H9 (cell line): ENCODE measurements at regions not wholly inside any gene's neighbourhood (a gene's known extent, or its start where the extent isn't known, plus 50 kb on each side); places are given as distances from the start of the nearest gene placed in this dataset.

Source experiments
- DNase-seq: peaks from one replicate; pipeline ENCODE4 v3.0.0-alpha.2; 2017
- H2AFZ ChIP-seq: one replicate; pipeline ENCODE4 v1.6.1; 2013; ENCODE audit warnings: mild to moderate bottlenecking, low read length, control low read depth, moderate library complexity
- H2AK5ac ChIP-seq: 2 replicates; pipeline ENCODE4 v1.6.1; 2013; ENCODE audit warnings: low read length, control low read depth, mixed read lengths; ENCODE audit not compliant: insufficient read length
- H2BK120ac ChIP-seq: one replicate; pipeline ENCODE4 v1.6.1; 2013; ENCODE audit warnings: low read depth, mild to moderate bottlenecking, low read length, control low read depth, inconsistent platforms; ENCODE audit not compliant: poor library complexity, severe bottlenecking
- H2BK12ac ChIP-seq: 2 replicates; pipeline ENCODE4 v1.6.1; 2013; ENCODE audit warnings: low read length, control low read depth, mixed read lengths, low read depth; ENCODE audit not compliant: insufficient read length
- H2BK15ac ChIP-seq: 2 replicates; pipeline ENCODE4 v1.6.1; 2013; ENCODE audit warnings: low read depth, low read length, control low read depth
- H2BK20ac ChIP-seq: one replicate; pipeline ENCODE4 v1.6.1; 2013; ENCODE audit warnings: low read depth, mild to moderate bottlenecking, low read length, control low read depth, inconsistent platforms; ENCODE audit not compliant: poor library complexity, severe bottlenecking
- H2BK5ac ChIP-seq: 2 replicates; pipeline ENCODE4 v1.6.1; 2013; ENCODE audit warnings: low read length, control low read depth, mixed read lengths; ENCODE audit not compliant: insufficient read length
- H3K14ac ChIP-seq: 2 replicates; pipeline ENCODE4 v1.6.1; 2013; ENCODE audit warnings: low read length, control low read depth; ENCODE audit not compliant: insufficient read depth
- H3K18ac ChIP-seq: 2 replicates; pipeline ENCODE4 v1.6.1; 2013; ENCODE audit warnings: low read depth, mild to moderate bottlenecking, mixed read lengths, low read length, control low read depth; ENCODE audit not compliant: insufficient read length
- H3K23ac ChIP-seq: 2 replicates; pipeline ENCODE4 v1.6.1; 2013; ENCODE audit warnings: low read length, control low read depth, mixed read lengths, low read depth; ENCODE audit not compliant: insufficient read length
- H3K23me2 ChIP-seq: 2 replicates; pipeline ENCODE4 v1.6.1; 2013; ENCODE audit warnings: low read depth, mild to moderate bottlenecking, mixed read lengths, low read length, control low read depth; ENCODE audit not compliant: insufficient read length, poor library complexity, severe bottlenecking
- H3K27ac ChIP-seq: 2 replicates; pipeline ENCODE4 v1.5.1; 2013; ENCODE audit warnings: low read length, control low read depth, mixed read lengths, low read depth; ENCODE audit not compliant: insufficient read length
- H3K27me3 ChIP-seq: 2 replicates; pipeline ENCODE4 v1.6.1; 2013; ENCODE audit warnings: low read length, control low read depth, inconsistent platforms; ENCODE audit not compliant: insufficient read depth
- H3K4ac ChIP-seq: 2 replicates; pipeline ENCODE4 v1.6.1; 2013; ENCODE audit warnings: low read depth, mild to moderate bottlenecking, control low read depth, inconsistent platforms, low read length, moderate library complexity
- H3K4me1 ChIP-seq: 2 replicates; pipeline ENCODE4 v1.6.1; 2013; ENCODE audit warnings: low read length, control low read depth, inconsistent platforms; ENCODE audit not compliant: insufficient read depth
- H3K4me2 ChIP-seq: 2 replicates; pipeline ENCODE4 v1.6.1; 2013; ENCODE audit warnings: low read length, control low read depth, mixed read lengths; ENCODE audit not compliant: insufficient read length, insufficient read depth
- H3K56ac ChIP-seq: 2 replicates; pipeline ENCODE4 v1.6.1; 2013; ENCODE audit warnings: low read depth, mild to moderate bottlenecking, mixed read lengths, low read length, control low read depth; ENCODE audit not compliant: insufficient read length
- H3K79me1 ChIP-seq: 2 replicates; pipeline ENCODE4 v1.6.1; 2013; ENCODE audit warnings: low read depth, mild to moderate bottlenecking, moderate library complexity, low read length, control low read depth, inconsistent platforms; ENCODE audit not compliant: insufficient read depth, poor library complexity, severe bottlenecking
- H3K79me2 ChIP-seq: 2 replicates; pipeline ENCODE4 v1.6.1; 2013; ENCODE audit warnings: low read length, control low read depth, inconsistent platforms; ENCODE audit not compliant: insufficient read depth
- H3K9ac ChIP-seq: 2 replicates; pipeline ENCODE4 v1.6.1; 2013; ENCODE audit warnings: low read length, control low read depth, mixed read lengths; ENCODE audit not compliant: insufficient read length; ENCODE audit errors: extremely low read depth
- H3K9me3 ChIP-seq: one replicate; pipeline ENCODE4 v1.6.1; 2013; ENCODE audit warnings: low read depth, low read length, inconsistent platforms; ENCODE audit not compliant: control insufficient read depth
- H3T11ph ChIP-seq: one replicate; pipeline ENCODE4 v1.6.1; 2013; ENCODE audit warnings: mild to moderate bottlenecking, low read length, control low read depth, inconsistent platforms
- H4K20me1 ChIP-seq: one replicate; pipeline ENCODE4 v1.6.1; 2013; ENCODE audit not compliant: control insufficient read depth, insufficient read length, insufficient read depth
- H4K5ac ChIP-seq: 2 replicates; pipeline ENCODE4 v1.6.1; 2013; ENCODE audit warnings: low read depth, mild to moderate bottlenecking, mixed read lengths, low read length, control low read depth; ENCODE audit not compliant: insufficient read length
- H4K8ac ChIP-seq: replicated peaks from 2 replicates; pipeline ENCODE4 v1.6.1; 2013; ENCODE audit warnings: low read length, control low read depth, mixed read lengths, low read depth; ENCODE audit not compliant: insufficient read length
- H4K91ac ChIP-seq: 2 replicates; pipeline ENCODE4 v1.6.1; 2013; ENCODE audit warnings: low read depth, mild to moderate bottlenecking, moderate library complexity, mixed read lengths, low read length, control low read depth; ENCODE audit not compliant: insufficient read length
- H3K27ac Mint-ChIP-seq, 3 experiments: 2 replicates in 2 of 3; 3 replicates in 1 of 3; pipeline ENCODE4 v1.8.0; 2020 to 2021; ENCODE audit warnings: mixed read lengths in 3 of 3, mild to moderate bottlenecking in 1 of 3, moderate library complexity in 1 of 3
- H3K27me3 Mint-ChIP-seq: 2 replicates; pipeline ENCODE4 v1.8.0; 2021; ENCODE audit warnings: low read depth, mild to moderate bottlenecking, moderate library complexity, mixed read lengths
- H3K36me3 Mint-ChIP-seq, 3 experiments: 2 replicates in 2 of 3; 3 replicates in 1 of 3; pipeline ENCODE4 v1.8.0; 2020 to 2021; ENCODE audit warnings: low read depth in 3 of 3, mixed read lengths in 3 of 3; ENCODE audit not compliant: insufficient read depth in 1 of 3
- H3K4me1 Mint-ChIP-seq, 2 experiments: 2 replicates each; pipeline ENCODE4 v1.8.0; 2020; ENCODE audit warnings: mixed read lengths in 2 of 2
- H3K4me3 Mint-ChIP-seq, 2 experiments: 2 replicates in 1 of 2; 3 replicates in 1 of 2; pipeline ENCODE4 v1.8.0; 2020 to 2021; ENCODE audit warnings: mild to moderate bottlenecking in 2 of 2, mixed read lengths in 2 of 2, moderate library complexity in 1 of 2
- H3K9me3 Mint-ChIP-seq, 2 experiments: 2 replicates in 1 of 2; 3 replicates in 1 of 2; pipeline ENCODE4 v1.8.0; 2020; ENCODE audit warnings: mild to moderate bottlenecking in 2 of 2, mixed read lengths in 2 of 2, moderate library complexity in 1 of 2
- WGBS: extraction: QIAGEN DNeasy Blood & Tissue Kit; methylation state at CpG from one replicate; pipeline ENCODE4 v1.1.7; 2013; ENCODE audit warnings: missing lambda C conversion rate, low lambda C conversion rate, mixed read lengths; ENCODE audit not compliant: insufficient read length; ENCODE audit errors: extremely low coverage; 5-methylcytosine and 5-hydroxymethylcytosine counted together
- TF ChIP-seq, protein P1 (sequence below): fragments of 200-600 bp; sonication (generic); conservative IDR thresholded peaks from 3 replicates; pipeline ENCODE4 v1.8.0; 2021; ENCODE audit warnings: antibody characterized with exemption, mild to moderate bottlenecking

GRCh38 chr1:168469690-168470089, 74.1 kb downstream of the XCL2 start:
- Mint-ChIP-seq H3K36me3 (peaks cover 6 to 13% (median 8%) of the 10 kb centered on the region in 3 experiments), H3K9me3 (peaks cover 9 to 11% of the 10 kb centered on the region in 2 experiments), H3K27ac (no peak overlapping the region), H3K4me1 (peaks cover 19 to 40% of the 10 kb centered on the region in 2 experiments), H3K27me3 (no peaks in the 10 kb centered on the region), H3K4me3 (no peak overlapping the region)
- H2AK5ac ChIP-seq, result no peak overlapping the region
- no peak overlapping the region for H2BK20ac ChIP-seq
- H3K27me3 ChIP-seq, result no peaks in the 10 kb centered on the region
- no peak for DNase-seq
- no peak overlapping the region for H2AFZ ChIP-seq
- no peak overlapping the region for H3K4ac ChIP-seq
- H4K5ac ChIP-seq, result no peak overlapping the region
- H2BK15ac ChIP-seq, result no peak overlapping the region
- no peak overlapping the region for H2BK5ac ChIP-seq
- no peak overlapping the region for H3K27ac ChIP-seq
- H3K14ac ChIP-seq, result no peak overlapping the region
- no peak overlapping the region for H3K18ac ChIP-seq
- no peak overlapping the region for H4K91ac ChIP-seq
- H4K20me1 ChIP-seq, result no peaks in the 10 kb centered on the region
- no peak overlapping the region for H3K23ac ChIP-seq
- H3T11ph ChIP-seq, result no peak overlapping the region
- H3K4me2 ChIP-seq, result no peak overlapping the region
- no peak overlapping the region for H2BK12ac ChIP-seq
- no peak overlapping the region for H3K9ac ChIP-seq
- WGBS, result no CpG with 5 or more reads among the region's 6 CpGs
- no peaks in the 10 kb centered on the region for H3K79me2 ChIP-seq
- no peaks in the 10 kb centered on the region for H3K23me2 ChIP-seq
- H4K8ac ChIP-seq, result no peak overlapping the region
- TF ChIP-seq, protein P1, sequence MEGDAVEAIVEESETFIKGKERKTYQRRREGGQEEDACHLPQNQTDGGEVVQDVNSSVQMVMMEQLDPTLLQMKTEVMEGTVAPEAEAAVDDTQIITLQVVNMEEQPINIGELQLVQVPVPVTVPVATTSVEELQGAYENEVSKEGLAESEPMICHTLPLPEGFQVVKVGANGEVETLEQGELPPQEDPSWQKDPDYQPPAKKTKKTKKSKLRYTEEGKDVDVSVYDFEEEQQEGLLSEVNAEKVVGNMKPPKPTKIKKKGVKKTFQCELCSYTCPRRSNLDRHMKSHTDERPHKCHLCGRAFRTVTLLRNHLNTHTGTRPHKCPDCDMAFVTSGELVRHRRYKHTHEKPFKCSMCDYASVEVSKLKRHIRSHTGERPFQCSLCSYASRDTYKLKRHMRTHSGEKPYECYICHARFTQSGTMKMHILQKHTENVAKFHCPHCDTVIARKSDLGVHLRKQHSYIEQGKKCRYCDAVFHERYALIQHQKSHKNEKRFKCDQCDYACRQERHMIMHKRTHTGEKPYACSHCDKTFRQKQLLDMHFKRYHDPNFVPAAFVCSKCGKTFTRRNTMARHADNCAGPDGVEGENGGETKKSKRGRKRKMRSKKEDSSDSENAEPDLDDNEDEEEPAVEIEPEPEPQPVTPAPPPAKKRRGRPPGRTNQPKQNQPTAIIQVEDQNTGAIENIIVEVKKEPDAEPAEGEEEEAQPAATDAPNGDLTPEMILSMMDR, result no peak
- H3K9me3 ChIP-seq, result no peaks in the 10 kb centered on the region
- no peak overlapping the region for H2BK120ac ChIP-seq
- no peaks in the 10 kb centered on the region for H3K79me1 ChIP-seq
- no peak overlapping the region for H3K56ac ChIP-seq
- peaks cover 8% of the 10 kb centered on the region; the same call in 1 of the 2 replicates for H3K4me1 ChIP-seq
